NT2/D1 (cell line): ENCODE measurements at regions not wholly inside any gene's neighbourhood (a gene's known extent, or its start where the extent isn't known, plus 50 kb on each side); places are given as distances from the start of the nearest gene placed in this dataset.

Source experiments
- SUZ12 ChIP-seq: IDR thresholded peaks from 2 replicates; pipeline ENCODE4 v1.6.1; 2011; ENCODE audit not compliant: insufficient read length, insufficient read depth; ENCODE audit errors: extremely low read depth
- YY1 ChIP-seq: IDR thresholded peaks from 2 replicates; pipeline ENCODE4 v1.6.1; 2011; ENCODE audit not compliant: insufficient read length, insufficient read depth

- TF ChIP-seq YY1 (no peak), SUZ12 (no peak)
Measured at GRCh38 chr6:66638518-66638917, 931.5 kb upstream of the EYS start.
